PC-3 (cell line): ENCODE measurements at regions not wholly inside any gene's neighbourhood (a gene's known extent, or its start where the extent isn't known, plus 50 kb on each side); places are given as distances from the start of the nearest gene placed in this dataset.

ENCODE experiments used
- EZH2 ChIP-seq: fragments of 300-600 bp; sonication (generic); IDR thresholded peaks from one replicate; pipeline ENCODE4 v1.6.1; 2017; ENCODE audit warnings: antibody characterized with exemption, mild to moderate bottlenecking, low read length; ENCODE audit not compliant: unreplicated experiment
- EZH2phosphoT487 ChIP-seq: fragments of 300-600 bp; sonication (generic); IDR thresholded peaks from 2 replicates; pipeline ENCODE4 v1.6.1; 2018; ENCODE audit warnings: mild to moderate bottlenecking, antibody characterized with exemption, low read length, borderline replicate concordance
- TF ChIP-seq, protein P1 (sequence below): fragments of 300-600 bp; sonication (generic); conservative IDR thresholded peaks from 2 replicates; pipeline ENCODE4 v1.5.1; 2017; ENCODE audit warnings: antibody characterized with exemption, low read depth, mild to moderate bottlenecking, low read length

- TF ChIP-seq EZH2: no peak
- TF ChIP-seq, protein P1, sequence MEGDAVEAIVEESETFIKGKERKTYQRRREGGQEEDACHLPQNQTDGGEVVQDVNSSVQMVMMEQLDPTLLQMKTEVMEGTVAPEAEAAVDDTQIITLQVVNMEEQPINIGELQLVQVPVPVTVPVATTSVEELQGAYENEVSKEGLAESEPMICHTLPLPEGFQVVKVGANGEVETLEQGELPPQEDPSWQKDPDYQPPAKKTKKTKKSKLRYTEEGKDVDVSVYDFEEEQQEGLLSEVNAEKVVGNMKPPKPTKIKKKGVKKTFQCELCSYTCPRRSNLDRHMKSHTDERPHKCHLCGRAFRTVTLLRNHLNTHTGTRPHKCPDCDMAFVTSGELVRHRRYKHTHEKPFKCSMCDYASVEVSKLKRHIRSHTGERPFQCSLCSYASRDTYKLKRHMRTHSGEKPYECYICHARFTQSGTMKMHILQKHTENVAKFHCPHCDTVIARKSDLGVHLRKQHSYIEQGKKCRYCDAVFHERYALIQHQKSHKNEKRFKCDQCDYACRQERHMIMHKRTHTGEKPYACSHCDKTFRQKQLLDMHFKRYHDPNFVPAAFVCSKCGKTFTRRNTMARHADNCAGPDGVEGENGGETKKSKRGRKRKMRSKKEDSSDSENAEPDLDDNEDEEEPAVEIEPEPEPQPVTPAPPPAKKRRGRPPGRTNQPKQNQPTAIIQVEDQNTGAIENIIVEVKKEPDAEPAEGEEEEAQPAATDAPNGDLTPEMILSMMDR: no peak
- no peak for TF ChIP-seq EZH2phosphoT487
These were observed 209.0 kb upstream of the COPS8 start for GRCh38 chr2:236876642-236877041.
